ENCODE measurements at regions not wholly inside any gene's neighbourhood (a gene's known extent, or its start where the extent isn't known, plus 50 kb on each side); places are given as distances from the start of the nearest gene placed in this dataset.

DNA sequence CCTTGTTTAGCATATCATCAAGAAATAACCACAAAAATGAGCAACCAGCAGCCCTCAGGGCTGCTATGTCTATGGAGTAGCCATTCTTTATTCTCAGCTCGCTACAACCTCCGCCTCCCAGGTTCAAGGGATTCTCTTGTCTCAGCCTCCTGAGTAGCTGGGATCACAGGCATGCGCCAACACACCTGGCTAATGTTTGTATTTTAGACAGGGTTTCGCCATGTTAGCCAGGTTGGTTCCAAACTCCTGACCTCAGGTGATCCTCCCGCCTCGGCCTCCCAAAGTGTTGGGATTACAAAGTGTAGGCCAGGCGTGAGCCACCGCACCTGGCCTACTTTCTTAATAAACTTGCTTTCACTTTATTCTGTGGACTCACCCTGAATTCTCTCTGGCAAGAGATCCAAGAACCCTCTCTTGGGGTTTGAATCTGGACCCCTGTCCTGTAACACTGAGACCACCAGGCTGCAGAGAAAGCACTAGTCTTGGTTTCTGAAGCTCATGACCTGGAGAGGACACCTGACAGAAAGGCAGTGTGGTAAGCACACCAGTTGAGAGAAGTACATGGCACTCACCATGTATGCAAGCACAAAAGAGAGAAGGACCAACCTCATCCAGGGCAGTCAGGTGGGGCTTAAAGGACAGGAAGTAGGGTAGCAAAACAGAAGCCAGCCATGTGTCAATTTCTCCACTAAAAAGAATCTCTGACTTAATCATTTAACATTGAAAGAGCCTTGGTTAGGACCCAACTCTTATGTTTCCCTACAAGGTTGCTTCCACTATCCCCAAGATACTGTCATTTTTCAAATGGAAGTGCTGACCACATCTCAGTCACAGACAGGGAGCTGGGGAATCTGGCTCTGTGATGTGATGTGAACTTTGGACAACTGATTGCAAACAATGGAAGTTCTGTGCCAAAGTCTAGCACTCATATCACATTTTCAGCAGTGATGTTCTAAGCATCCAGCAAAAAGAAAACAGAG, 97.4 kb upstream of the DST start:
- TF ChIP-seq, protein P1, sequence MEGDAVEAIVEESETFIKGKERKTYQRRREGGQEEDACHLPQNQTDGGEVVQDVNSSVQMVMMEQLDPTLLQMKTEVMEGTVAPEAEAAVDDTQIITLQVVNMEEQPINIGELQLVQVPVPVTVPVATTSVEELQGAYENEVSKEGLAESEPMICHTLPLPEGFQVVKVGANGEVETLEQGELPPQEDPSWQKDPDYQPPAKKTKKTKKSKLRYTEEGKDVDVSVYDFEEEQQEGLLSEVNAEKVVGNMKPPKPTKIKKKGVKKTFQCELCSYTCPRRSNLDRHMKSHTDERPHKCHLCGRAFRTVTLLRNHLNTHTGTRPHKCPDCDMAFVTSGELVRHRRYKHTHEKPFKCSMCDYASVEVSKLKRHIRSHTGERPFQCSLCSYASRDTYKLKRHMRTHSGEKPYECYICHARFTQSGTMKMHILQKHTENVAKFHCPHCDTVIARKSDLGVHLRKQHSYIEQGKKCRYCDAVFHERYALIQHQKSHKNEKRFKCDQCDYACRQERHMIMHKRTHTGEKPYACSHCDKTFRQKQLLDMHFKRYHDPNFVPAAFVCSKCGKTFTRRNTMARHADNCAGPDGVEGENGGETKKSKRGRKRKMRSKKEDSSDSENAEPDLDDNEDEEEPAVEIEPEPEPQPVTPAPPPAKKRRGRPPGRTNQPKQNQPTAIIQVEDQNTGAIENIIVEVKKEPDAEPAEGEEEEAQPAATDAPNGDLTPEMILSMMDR (conservative IDR thresholded peaks at IDR 0.05): no peak
- H3K27ac Mint-ChIP-seq: no peak overlapping the region
- no peak overlapping the region for H3K4me3 Mint-ChIP-seq
- no peaks in the 10 kb centered on the region for H3K36me3 Mint-ChIP-seq
- H3K4me1 Mint-ChIP-seq (ENCODE audit: unreplicated experiment): peaks cover 18% of the 10 kb centered on the region
- no peak for DNase-seq (ENCODE audit: extremely low spot score, unreplicated experiment)
- no peaks in the 10 kb centered on the region for H3K9me3 Mint-ChIP-seq
- H3K27me3 Mint-ChIP-seq: no peaks in the 10 kb centered on the region

DNA sequence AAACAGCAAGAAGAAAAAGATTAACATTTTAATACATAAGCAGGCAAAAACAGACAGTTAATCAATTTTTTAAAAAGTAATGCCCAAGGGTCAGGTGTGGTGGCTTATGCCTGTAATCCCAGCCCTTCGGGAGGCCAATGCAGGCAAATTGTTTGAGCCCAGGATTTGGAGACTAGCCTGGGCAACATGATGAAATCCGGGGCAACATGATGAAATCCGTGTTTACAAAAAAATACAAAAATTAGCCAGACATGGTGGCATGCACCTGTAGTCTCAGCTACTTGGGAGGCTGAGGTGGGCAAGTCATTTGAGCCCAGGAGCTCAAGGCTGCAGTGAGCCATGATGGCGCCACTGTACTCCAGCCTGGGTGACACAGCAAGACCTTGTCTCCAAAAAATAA, 94.1 kb upstream of the DST start:
- no peaks in the 10 kb centered on the region for H3K36me3 Mint-ChIP-seq
- no peaks in the 10 kb centered on the region for H3K9me3 Mint-ChIP-seq
- no peak overlapping the region for H3K4me3 Mint-ChIP-seq
- H3K27me3 Mint-ChIP-seq: no peaks in the 10 kb centered on the region
- H3K27ac Mint-ChIP-seq: no peak overlapping the region
- H3K4me1 Mint-ChIP-seq (ENCODE audit: unreplicated experiment): peaks cover 10% of the 10 kb centered on the region
- DNase-seq (ENCODE audit: extremely low spot score, unreplicated experiment): no peak
- TF ChIP-seq, protein P1 (conservative IDR thresholded peaks at IDR 0.05): no peak

DNA sequence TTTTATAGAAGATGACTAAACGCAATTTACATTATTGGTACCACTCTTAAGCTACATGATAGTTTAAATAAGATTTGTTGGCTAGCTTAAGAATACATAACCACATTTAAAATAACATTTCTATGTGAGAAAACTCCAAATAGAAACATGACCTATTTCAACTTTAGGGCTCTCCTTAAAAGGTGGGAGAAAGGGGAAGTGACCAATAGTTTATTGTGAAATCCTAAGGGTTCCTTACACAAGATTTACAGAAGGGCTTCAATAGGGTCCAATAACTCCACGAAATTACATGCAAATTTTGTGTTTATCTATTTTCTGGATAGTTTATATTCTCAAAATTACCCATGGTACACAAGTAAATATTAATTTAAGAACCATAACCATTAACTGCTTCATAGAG, 91.6 kb upstream of the DST start:
- Mint-ChIP-seq H3K4me1 (ENCODE audit: unreplicated experiment) (peaks cover 10% of the 10 kb centered on the region), H3K36me3 (no peaks in the 10 kb centered on the region), H3K9me3 (no peaks in the 10 kb centered on the region), H3K4me3 (no peak overlapping the region), H3K27ac (no peak overlapping the region), H3K27me3 (no peaks in the 10 kb centered on the region)
- TF ChIP-seq, protein P1 (conservative IDR thresholded peaks at IDR 0.05): no peak
- DNase-seq (ENCODE audit: extremely low spot score, unreplicated experiment): no peak

DNA sequence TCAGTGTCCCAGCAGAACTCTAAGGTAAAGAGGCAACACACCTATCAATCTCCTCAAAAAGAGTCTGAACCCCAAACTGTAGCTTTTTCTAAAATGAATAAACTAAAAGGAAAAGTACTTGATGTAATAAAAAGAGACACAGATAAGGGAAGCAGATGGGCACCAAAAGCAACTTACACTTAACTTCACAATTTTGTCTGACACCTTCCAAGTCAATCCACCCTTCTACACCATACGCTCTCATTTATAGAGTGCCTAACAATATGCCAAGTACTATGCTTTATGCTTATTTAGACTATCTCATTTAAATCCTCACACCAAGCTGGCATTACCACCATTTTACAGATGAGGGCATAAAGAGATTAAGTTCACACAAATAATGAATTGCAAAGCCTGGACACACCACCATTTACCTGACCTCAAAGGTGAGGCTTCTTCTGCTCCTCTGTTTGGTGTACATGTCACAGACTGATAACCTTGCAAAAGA, 90.6 kb upstream of the DST start:
- Mint-ChIP-seq H3K27me3 (no peaks in the 10 kb centered on the region), H3K9me3 (no peaks in the 10 kb centered on the region), H3K4me1 (ENCODE audit: unreplicated experiment) (peaks cover 14% of the 10 kb centered on the region), H3K27ac (peak overlapping the region; percentile 3), H3K36me3 (no peaks in the 10 kb centered on the region), H3K4me3 (no peak overlapping the region)
- no peak for DNase-seq (ENCODE audit: extremely low spot score, unreplicated experiment)
- TF ChIP-seq, protein P1 (conservative IDR thresholded peaks at IDR 0.05): no peak

DNA sequence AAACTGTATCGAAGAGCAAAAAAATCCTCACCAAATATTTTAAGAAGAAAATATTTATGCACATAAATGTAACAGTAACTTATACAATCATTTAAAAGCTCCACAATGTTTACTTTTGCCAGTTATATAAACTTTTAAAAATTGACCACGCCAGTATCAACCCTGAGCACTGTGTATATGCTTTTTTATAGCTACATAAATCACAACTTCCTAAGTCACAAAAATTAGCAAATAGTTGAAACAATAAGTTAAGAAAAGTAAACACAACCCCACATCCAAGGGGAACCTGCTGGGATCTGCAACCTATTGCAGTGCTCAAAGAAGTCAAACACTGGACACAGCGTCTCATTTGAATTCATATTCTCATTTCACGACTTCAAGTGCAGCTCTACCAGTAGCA, 89.8 kb upstream of the DST start:
- peaks cover 18% of the 10 kb centered on the region for H3K4me1 Mint-ChIP-seq (ENCODE audit: unreplicated experiment)
- H3K36me3 Mint-ChIP-seq: no peaks in the 10 kb centered on the region
- no peak for DNase-seq (ENCODE audit: extremely low spot score, unreplicated experiment)
- no peak overlapping the region for H3K27ac Mint-ChIP-seq
- H3K27me3 Mint-ChIP-seq: no peaks in the 10 kb centered on the region
- H3K4me3 Mint-ChIP-seq: no peak overlapping the region
- no peaks in the 10 kb centered on the region for H3K9me3 Mint-ChIP-seq
- TF ChIP-seq, protein P1 (conservative IDR thresholded peaks at IDR 0.05): no peak
